Neural progenitor cell (in vitro differentiated cells): ENCODE measurements at regions not wholly inside any gene's neighbourhood (a gene's known extent, or its start where the extent isn't known, plus 50 kb on each side); places are given as distances from the start of the nearest gene placed in this dataset.

Experiments used
- DNase-seq: peaks from one replicate; pipeline ENCODE4 v3.0.0-alpha.2; 2016; ENCODE audit warnings: low spot score
- H2AFZ ChIP-seq: fragments of 200-600 bp; sonication (generic); replicated peaks from 2 replicates; pipeline ENCODE4 v1.6.1; 2016; ENCODE audit warnings: antibody characterized with exemption
- H3F3A ChIP-seq: fragments of 200-600 bp; sonication (generic); 2 replicates; pipeline ENCODE4 v1.6.1; 2016; ENCODE audit warnings: antibody characterized with exemption, low read depth
- H3K27ac ChIP-seq: fragments of 200-600 bp; sonication (generic); 2 replicates; pipeline ENCODE4 v1.5.1; 2016; ENCODE audit warnings: mild to moderate bottlenecking
- H3K27me3 ChIP-seq: fragments of 200-600 bp; sonication (generic); 2 replicates; pipeline ENCODE4 v1.6.1; 2016; ENCODE audit warnings: mild to moderate bottlenecking, moderate library complexity
- H3K36me3 ChIP-seq: fragments of 200-600 bp; sonication (generic); 2 replicates; pipeline ENCODE4 v1.5.1; 2016
- H3K4me1 ChIP-seq: fragments of 200-600 bp; sonication (generic); 2 replicates; pipeline ENCODE4 v1.6.1; 2016; ENCODE audit warnings: mixed run types
- H3K4me2 ChIP-seq: fragments of 200-600 bp; sonication (generic); 2 replicates; pipeline ENCODE4 v1.6.1; 2016
- H3K4me3 ChIP-seq: fragments of 200-600 bp; sonication (generic); 2 replicates; pipeline ENCODE4 v1.5.1; 2016
- H3K79me2 ChIP-seq: fragments of 200-600 bp; sonication (generic); 2 replicates; pipeline ENCODE4 v1.6.1; 2016; ENCODE audit warnings: low read depth
- H3K9ac ChIP-seq: fragments of 200-600 bp; sonication (generic); 2 replicates; pipeline ENCODE4 v1.6.1; 2016
- H3K9me3 ChIP-seq: fragments of 200-600 bp; sonication (generic); 2 replicates; pipeline ENCODE4 v1.5.1; 2016; ENCODE audit warnings: low read depth
- H4K20me1 ChIP-seq: fragments of 200-600 bp; sonication (generic); 2 replicates; pipeline ENCODE4 v1.6.1; 2016; ENCODE audit warnings: low read depth
- H3K27ac Mint-ChIP-seq: 3 replicates; pipeline ENCODE4 v1.8.0; 2021; ENCODE audit warnings: mixed read lengths
- H3K27me3 Mint-ChIP-seq: 2 replicates; pipeline ENCODE4 v1.8.0; 2022; ENCODE audit warnings: low read depth, mild to moderate bottlenecking, inconsistent platforms, moderate library complexity, mixed read lengths; ENCODE audit not compliant: insufficient read depth
- H3K36me3 Mint-ChIP-seq: 3 replicates; pipeline ENCODE4 v1.8.0; 2021; ENCODE audit warnings: mixed read lengths
- H3K4me1 Mint-ChIP-seq: 3 replicates; pipeline ENCODE4 v1.8.0; 2021; ENCODE audit warnings: mixed read lengths
- H3K4me3 Mint-ChIP-seq: 3 replicates; pipeline ENCODE4 v1.8.0; 2021; ENCODE audit warnings: mild to moderate bottlenecking, moderate library complexity, mixed read lengths
- H3K9me3 Mint-ChIP-seq: 3 replicates; pipeline ENCODE4 v1.8.0; 2020; ENCODE audit warnings: mixed read lengths
- EZH2 ChIP-seq: fragments of 200-600 bp; sonication (generic); IDR thresholded peaks from 2 replicates; pipeline ENCODE4 v1.6.1; 2017; ENCODE audit warnings: antibody characterized with exemption, mild to moderate bottlenecking, moderate library complexity
- EZH2phosphoT487 ChIP-seq: fragments of 200-600 bp; sonication (generic); IDR thresholded peaks from 2 replicates; pipeline ENCODE4 v1.6.1; 2017; ENCODE audit warnings: antibody characterized with exemption
- TF ChIP-seq, protein P1 (sequence below): fragments of 200-600 bp; sonication (generic); IDR thresholded peaks from 2 replicates; pipeline ENCODE4 v1.5.1; 2017; ENCODE audit warnings: antibody characterized with exemption, mild to moderate bottlenecking

DNA sequence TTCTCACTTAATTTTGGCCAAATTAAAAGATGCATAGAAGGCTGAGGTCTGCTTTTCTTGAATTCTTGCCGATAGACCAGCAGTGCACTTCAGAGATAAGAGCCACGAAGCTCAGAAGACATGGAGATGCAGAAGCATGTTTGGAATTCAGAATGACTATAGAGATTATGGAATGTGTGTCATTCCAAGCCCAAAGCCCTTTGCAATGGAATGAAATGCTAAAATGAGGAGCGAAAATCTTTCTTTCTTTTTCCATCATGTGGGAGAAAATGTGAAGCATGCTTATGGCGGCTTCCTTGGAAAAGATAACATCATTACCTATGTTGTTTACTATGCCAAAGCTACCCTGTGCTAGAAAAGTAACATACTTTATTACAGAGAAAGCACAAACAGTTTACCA, 257.0 kb upstream of the RNF32 start:
- Histone ChIP-seq H3K4me2 (no peak overlapping the region), H3K4me3 (no peak overlapping the region), H3K9me3 (no peaks in the 10 kb centered on the region), H2AFZ (no peak overlapping the region), H4K20me1 (peaks cover 9% of the 10 kb centered on the region), H3K27me3 (no peaks in the 10 kb centered on the region), H3K9ac (no peak overlapping the region), H3F3A (no peaks in the 10 kb centered on the region), H3K79me2 (no peaks in the 10 kb centered on the region), H3K27ac (no peak overlapping the region), H3K4me1 (no peaks in the 10 kb centered on the region), H3K36me3 (no peaks in the 10 kb centered on the region)
- H3K4me3 Mint-ChIP-seq, result no peak overlapping the region
- H3K36me3 Mint-ChIP-seq, result no peaks in the 10 kb centered on the region
- H3K27me3 Mint-ChIP-seq, result peaks cover 4% of the 10 kb centered on the region
- H3K9me3 Mint-ChIP-seq, result no peaks in the 10 kb centered on the region
- DNase-seq, result no peak
- TF ChIP-seq EZH2 (no peak), EZH2phosphoT487 (no peak)
- TF ChIP-seq, protein P1, sequence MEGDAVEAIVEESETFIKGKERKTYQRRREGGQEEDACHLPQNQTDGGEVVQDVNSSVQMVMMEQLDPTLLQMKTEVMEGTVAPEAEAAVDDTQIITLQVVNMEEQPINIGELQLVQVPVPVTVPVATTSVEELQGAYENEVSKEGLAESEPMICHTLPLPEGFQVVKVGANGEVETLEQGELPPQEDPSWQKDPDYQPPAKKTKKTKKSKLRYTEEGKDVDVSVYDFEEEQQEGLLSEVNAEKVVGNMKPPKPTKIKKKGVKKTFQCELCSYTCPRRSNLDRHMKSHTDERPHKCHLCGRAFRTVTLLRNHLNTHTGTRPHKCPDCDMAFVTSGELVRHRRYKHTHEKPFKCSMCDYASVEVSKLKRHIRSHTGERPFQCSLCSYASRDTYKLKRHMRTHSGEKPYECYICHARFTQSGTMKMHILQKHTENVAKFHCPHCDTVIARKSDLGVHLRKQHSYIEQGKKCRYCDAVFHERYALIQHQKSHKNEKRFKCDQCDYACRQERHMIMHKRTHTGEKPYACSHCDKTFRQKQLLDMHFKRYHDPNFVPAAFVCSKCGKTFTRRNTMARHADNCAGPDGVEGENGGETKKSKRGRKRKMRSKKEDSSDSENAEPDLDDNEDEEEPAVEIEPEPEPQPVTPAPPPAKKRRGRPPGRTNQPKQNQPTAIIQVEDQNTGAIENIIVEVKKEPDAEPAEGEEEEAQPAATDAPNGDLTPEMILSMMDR, result no peak
- peaks cover 8% of the 10 kb centered on the region for H3K4me1 Mint-ChIP-seq
- H3K27ac Mint-ChIP-seq, result no peak overlapping the region

- peaks cover 4% of the 10 kb centered on the region for H3K27me3 Mint-ChIP-seq
- H3K27ac Mint-ChIP-seq, result no peak overlapping the region
- H3K9ac ChIP-seq, result no peak overlapping the region
- no peak overlapping the region for H2AFZ ChIP-seq
- no peak overlapping the region for H3K27ac ChIP-seq
- H4K20me1 ChIP-seq, result no peaks in the 10 kb centered on the region
- no peak overlapping the region for H3K4me2 ChIP-seq
- no peaks in the 10 kb centered on the region for H3K79me2 ChIP-seq
- no peak overlapping the region for H3K4me3 Mint-ChIP-seq
- TF ChIP-seq EZH2phosphoT487 (no peak), EZH2 (no peak)
- TF ChIP-seq, protein P1, result no peak
- no peak overlapping the region for H3K4me3 ChIP-seq
- no peaks in the 10 kb centered on the region for H3K4me1 ChIP-seq
- no peaks in the 10 kb centered on the region for H3F3A ChIP-seq
- DNase-seq, result no peak
- no peaks in the 10 kb centered on the region for H3K9me3 ChIP-seq
- no peaks in the 10 kb centered on the region for H3K27me3 ChIP-seq
- H3K4me1 Mint-ChIP-seq, result peaks cover 8% of the 10 kb centered on the region
- no peaks in the 10 kb centered on the region for H3K9me3 Mint-ChIP-seq
- no peaks in the 10 kb centered on the region for H3K36me3 ChIP-seq
- H3K36me3 Mint-ChIP-seq, result no peaks in the 10 kb centered on the region
Measured at GRCh38 chr7:156380261-156380660, 260.3 kb upstream of the RNF32 start.

GRCh38 chr7:156379324-156380070, 261.1 kb upstream of the RNF32 start:
- Histone ChIP-seq H3K4me2 (no peak overlapping the region), H2AFZ (no peak overlapping the region), H3K27ac (no peak overlapping the region), H3K4me1 (no peaks in the 10 kb centered on the region), H3K4me3 (no peak overlapping the region), H3K36me3 (no peaks in the 10 kb centered on the region), H4K20me1 (no peaks in the 10 kb centered on the region), H3K9ac (no peak overlapping the region), H3F3A (no peaks in the 10 kb centered on the region), H3K27me3 (no peaks in the 10 kb centered on the region), H3K79me2 (no peaks in the 10 kb centered on the region), H3K9me3 (no peaks in the 10 kb centered on the region)
- no peak overlapping the region for H3K27ac Mint-ChIP-seq
- no peaks in the 10 kb centered on the region for H3K9me3 Mint-ChIP-seq
- TF ChIP-seq EZH2phosphoT487 (no peak), EZH2 (no peak)
- TF ChIP-seq, protein P1, result no peak
- H3K36me3 Mint-ChIP-seq, result no peaks in the 10 kb centered on the region
- no peak for DNase-seq
- H3K4me3 Mint-ChIP-seq, result no peak overlapping the region
- H3K27me3 Mint-ChIP-seq, result peaks cover 4% of the 10 kb centered on the region
- peaks cover 8% of the 10 kb centered on the region for H3K4me1 Mint-ChIP-seq
